A549 (cell line): ENCODE measurements at regions not wholly inside any gene's neighbourhood (a gene's known extent, or its start where the extent isn't known, plus 50 kb on each side); places are given as distances from the start of the nearest gene placed in this dataset.

Experiments
- ATAC-seq, 2 experiments: fragments of 200-7000 bp in 1 of 2; fragments of >200 bp in 1 of 2; cut with Nextera tagmentation in 1 of 2; cut with Tn5 transposase in 1 of 2; 3 replicates each; pipeline versions ENCODE4 v1.8.0 to v1.9.1; 2018 to 2020; ENCODE audit warnings: mild to moderate bottlenecking in 1 of 2, moderate library complexity in 1 of 2
- CTCF ChIA-PET: fragments of 300-600 bp; sonication (Branson Sonifier 250); formaldehyde crosslinking; extraction: SDS; loops from one replicate; lab custom pipeline; 2021; ENCODE audit warnings: antibody characterized with exemption, inconsistent platforms; lab: Yijun Ruan, JAX
- POLR2A ChIA-PET: fragments of 350-600 bp; formaldehyde crosslinking; extraction: SDS; loops from one replicate; lab custom pipeline; 2021; ENCODE audit warnings: antibody characterized with exemption, inconsistent platforms; lab: Yijun Ruan, JAX
- DNase-seq, 2 experiments: peaks; one replicate each; pipeline versions ENCODE4 v3.0.0 to v3.0.0-alpha.2; 2011 to 2016; ENCODE audit warnings: low read depth in 1 of 2, low spot score in 1 of 2
- FAIRE-seq: peaks from 2 replicates; lab custom pipeline; 2011; peaks lifted over from hg19 to GRCh38; lab: Jason Lieb, UNC
- H3K27ac ChIP-seq, 2 experiments: fragments of >200 bp; sonication (Bioruptor Twin); formaldehyde crosslinking; 3 replicates each; pipeline ENCODE4 v1.5.1; 2016 to 2017
- H3K4me1 ChIP-seq: fragments of >200 bp; sonication (Bioruptor Twin); formaldehyde crosslinking; 3 replicates; pipeline ENCODE4 v1.6.1; 2016
- H3K4me2 ChIP-seq: fragments of >200 bp; sonication (Bioruptor Twin); formaldehyde crosslinking; 3 replicates; pipeline ENCODE4 v1.6.1; 2016
- H3K4me3 ChIP-seq: fragments of >200 bp; sonication (Bioruptor Twin); formaldehyde crosslinking; 3 replicates; pipeline ENCODE4 v1.5.1; 2016
- H3K9me3 ChIP-seq: fragments of >200 bp; sonication (Bioruptor Twin); formaldehyde crosslinking; 3 replicates; pipeline ENCODE4 v1.6.1; 2016
- CBX2 ChIP-seq: fragments of 200-600 bp; sonication (generic); IDR thresholded peaks from 2 replicates; pipeline ENCODE4 v1.6.1; 2016; ENCODE audit warnings: low read depth, mild to moderate bottlenecking, borderline replicate concordance
- CEBPB ChIP-seq, 2 experiments: fragments of >200 bp in 1 of 2; sonication (Bioruptor Twin) in 1 of 2; formaldehyde crosslinking in 1 of 2; IDR thresholded peaks; 2 replicates each; pipeline ENCODE4 v1.6.1; 2012 to 2016
- CHD2 ChIP-seq: fragments of 150-350 bp; IDR thresholded peaks from 2 replicates; pipeline ENCODE4 v1.6.1; 2014; ENCODE audit warnings: low read length; ENCODE audit not compliant: partially characterized antibody
- CHD4 ChIP-seq: fragments of 200-600 bp; sonication (generic); IDR thresholded peaks from 2 replicates; pipeline ENCODE4 v1.6.1; 2016; ENCODE audit warnings: antibody characterized with exemption, mild to moderate bottlenecking, borderline replicate concordance
- E2F6 ChIP-seq: IDR thresholded peaks from 2 replicates; pipeline ENCODE4 v1.6.1; 2012; ENCODE audit warnings: low read depth, borderline replicate concordance
- EP300 ChIP-seq, 2 experiments: fragments of >200 bp; sonication (Bioruptor Twin); formaldehyde crosslinking; IDR thresholded peaks; 2 replicates in 1 of 2; 3 replicates in 1 of 2; pipeline ENCODE4 v1.6.1; 2016 to 2017
- FOSB ChIP-seq: fragments of 250-450 bp; sonication (Bioruptor Pico); IDR thresholded peaks from 2 replicates; pipeline ENCODE4 v1.5.0; 2020; ENCODE audit warnings: mild to moderate bottlenecking, moderate library complexity
- FOSL2 ChIP-seq, 2 experiments: fragments of 450-650 bp in 1 of 2; fragments of >200 bp in 1 of 2; sonication (Bioruptor Twin) in 1 of 2; formaldehyde crosslinking; IDR thresholded peaks; 2 replicates each; pipeline versions ENCODE4 v1.5.0 to v1.6.1; 2016 to 2020; ENCODE audit warnings: mild to moderate bottlenecking in 1 of 2, moderate library complexity in 1 of 2
- HOXB13 ChIP-seq: fragments of 250-450 bp; sonication (Bioruptor Pico); IDR thresholded peaks from 2 replicates; pipeline ENCODE4 v1.5.0; 2020; ENCODE audit warnings: low read depth, mild to moderate bottlenecking, moderate library complexity
- JUNB ChIP-seq: fragments of >200 bp; sonication (Bioruptor Twin); formaldehyde crosslinking; IDR thresholded peaks from 2 replicates; pipeline ENCODE4 v1.6.1; 2016
- MAFK ChIP-seq: fragments of 450-650 bp; IDR thresholded peaks from 2 replicates; pipeline ENCODE4 v1.6.1; 2014; ENCODE audit not compliant: partially characterized antibody
- NPAS2 ChIP-seq: fragments of 250-450 bp; sonication (Bioruptor Pico); IDR thresholded peaks from 2 replicates; pipeline ENCODE4 v1.8.0; 2022; ENCODE audit warnings: mild to moderate bottlenecking, moderate library complexity, borderline replicate concordance
- PHF8 ChIP-seq: fragments of 200-600 bp; sonication (generic); IDR thresholded peaks from 2 replicates; pipeline ENCODE4 v1.6.1; 2016; ENCODE audit warnings: low read depth, mild to moderate bottlenecking, antibody characterized with exemption, moderate library complexity, borderline replicate concordance
- POLR2A ChIP-seq: IDR thresholded peaks from 2 replicates; pipeline ENCODE4 v1.6.1; 2012; ENCODE audit warnings: mild to moderate bottlenecking, low read length
- RAD21 ChIP-seq, 2 experiments: fragments of >200 bp in 1 of 2; sonication (Bioruptor Twin) in 1 of 2; formaldehyde crosslinking in 1 of 2; IDR thresholded peaks in 1 of 2; conservative IDR thresholded peaks in 1 of 2; 2 replicates in 1 of 2; 3 replicates in 1 of 2; pipeline ENCODE4 v1.6.1; 2012 to 2018; ENCODE audit warnings: inconsistent platforms in 1 of 2
- RARB ChIP-seq: fragments of 250-450 bp; sonication (Bioruptor Pico); IDR thresholded peaks from 2 replicates; pipeline ENCODE4 v1.8.0; 2021; ENCODE audit warnings: mild to moderate bottlenecking, moderate library complexity
- RFX5 ChIP-seq: fragments of 450-650 bp; IDR thresholded peaks from 2 replicates; pipeline ENCODE4 v1.7.1; 2014; ENCODE audit warnings: antibody characterized with exemption, mild to moderate bottlenecking, moderate library complexity
- RNF2 ChIP-seq: fragments of 200-600 bp; sonication (generic); IDR thresholded peaks from 2 replicates; pipeline ENCODE4 v1.6.1; 2016; ENCODE audit warnings: low read depth, mild to moderate bottlenecking, antibody characterized with exemption, moderate library complexity, borderline replicate concordance
- SREBF2 ChIP-seq: fragments of 450-650 bp; IDR thresholded peaks from 2 replicates; pipeline ENCODE4 v1.6.1; 2014; ENCODE audit warnings: mild to moderate bottlenecking, moderate library complexity
- TFCP2L1 ChIP-seq: fragments of 250-450 bp; sonication (Bioruptor Pico); IDR thresholded peaks from 2 replicates; pipeline ENCODE4 v1.5.0; 2021; ENCODE audit warnings: mild to moderate bottlenecking
- ZC3H11A ChIP-seq: fragments of 450-650 bp; IDR thresholded peaks from 2 replicates; pipeline ENCODE4 v1.6.1; 2014; ENCODE audit warnings: antibody characterized with exemption, mild to moderate bottlenecking
- ZFP36 ChIP-seq: fragments of 450-650 bp; IDR thresholded peaks from 2 replicates; pipeline ENCODE4 v1.6.1; 2014; ENCODE audit warnings: borderline replicate concordance; ENCODE audit not compliant: partially characterized antibody
- WGBS: methylation state at CpG from one replicate; pipeline ENCODE4 v1.1.6; 2017; ENCODE audit errors: missing lambda C conversion rate; 5-methylcytosine and 5-hydroxymethylcytosine counted together
- TF ChIP-seq, protein P1 (sequence below): IDR thresholded peaks from 2 replicates; pipeline ENCODE4 v1.6.1; 2012

GRCh38 chr2:89841476-89841840 is 1150.0 kb downstream of the RPIA start:
- ATAC-seq = no peak
- FAIRE-seq = no peak
- ChIA-PET POLR2A (no interaction called here), CTCF (no interaction called here)
- Histone ChIP-seq H3K4me3 (no peak overlapping the region), H3K4me1 (no peaks in the 10 kb centered on the region), H3K4me2 (no peak overlapping the region), H3K27ac (no peak overlapping the region), H3K9me3 (peaks cover 15% of the 10 kb centered on the region)
- TF ChIP-seq CEBPB (IDR thresholded peaks at IDR 0.05) = no peak
- no peak for TF ChIP-seq RNF2
- no peak for TF ChIP-seq MAFK
- TF ChIP-seq NPAS2 (CRISPR knock-in tag) = no peak
- TF ChIP-seq ZFP36 = no peak
- TF ChIP-seq FOSL2 (IDR thresholded peaks at IDR 0.05) = no peak
- TF ChIP-seq FOSL2 (CRISPR knock-in tag; IDR thresholded peaks at IDR 0.05) = no peak
- no peak for TF ChIP-seq EP300 (IDR thresholded peaks at IDR 0.05)
- TF ChIP-seq, protein P1, sequence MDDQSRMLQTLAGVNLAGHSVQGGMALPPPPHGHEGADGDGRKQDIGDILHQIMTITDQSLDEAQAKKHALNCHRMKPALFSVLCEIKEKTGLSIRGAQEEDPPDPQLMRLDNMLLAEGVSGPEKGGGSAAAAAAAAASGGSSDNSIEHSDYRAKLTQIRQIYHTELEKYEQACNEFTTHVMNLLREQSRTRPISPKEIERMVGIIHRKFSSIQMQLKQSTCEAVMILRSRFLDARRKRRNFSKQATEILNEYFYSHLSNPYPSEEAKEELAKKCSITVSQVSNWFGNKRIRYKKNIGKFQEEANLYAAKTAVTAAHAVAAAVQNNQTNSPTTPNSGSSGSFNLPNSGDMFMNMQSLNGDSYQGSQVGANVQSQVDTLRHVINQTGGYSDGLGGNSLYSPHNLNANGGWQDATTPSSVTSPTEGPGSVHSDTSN = no peak
- no peak for TF ChIP-seq PHF8
- no peak for TF ChIP-seq CBX2
- no peak for TF ChIP-seq ZC3H11A
- no peak for TF ChIP-seq JUNB
- TF ChIP-seq TFCP2L1 (CRISPR knock-in tag) = no peak
- TF ChIP-seq CHD2 = no peak
- under 1% methylated on average over 3 of the region's 3 CpGs for WGBS
- no peak for DNase-seq

- ChIA-PET CTCF (no interaction called here), POLR2A (no interaction called here)
- DNase-seq (no peak), ATAC-seq (no peak), FAIRE-seq (no peak)
- TF ChIP-seq CHD2 = no peak
- no peak for TF ChIP-seq HOXB13 (CRISPR knock-in tag)
- no peak for TF ChIP-seq CHD4
- no peak for TF ChIP-seq POLR2A
- no peak for TF ChIP-seq SREBF2
- TF ChIP-seq RAD21 (conservative IDR thresholded peaks at IDR 0.05 in 1 of 2, IDR thresholded peaks at IDR 0.05 in 1 of 2) = no peak
- no peak for TF ChIP-seq FOSB
- TF ChIP-seq MAFK = no peak
- TF ChIP-seq E2F6 = no peak
- no peak for TF ChIP-seq RARB (CRISPR knock-in tag)
- no peak for TF ChIP-seq RFX5
- TF ChIP-seq RNF2 = no peak
- H3K9me3 ChIP-seq = peaks cover 15% of the 10 kb centered on the region
- WGBS = 1% methylated on average over 9 of the region's 9 CpGs
- H3K4me1 ChIP-seq = no peaks in the 10 kb centered on the region
- H3K4me2 ChIP-seq = no peak overlapping the region
- H3K27ac ChIP-seq = no peak overlapping the region
- no peak overlapping the region for H3K4me3 ChIP-seq
Observed at GRCh38 chr2:89842180-89842908, 1150.9 kb downstream of the RPIA start.
